ENCODE measurements at regions not wholly inside any gene's neighbourhood (a gene's known extent, or its start where the extent isn't known, plus 50 kb on each side); places are given as distances from the start of the nearest gene placed in this dataset.

DNA sequence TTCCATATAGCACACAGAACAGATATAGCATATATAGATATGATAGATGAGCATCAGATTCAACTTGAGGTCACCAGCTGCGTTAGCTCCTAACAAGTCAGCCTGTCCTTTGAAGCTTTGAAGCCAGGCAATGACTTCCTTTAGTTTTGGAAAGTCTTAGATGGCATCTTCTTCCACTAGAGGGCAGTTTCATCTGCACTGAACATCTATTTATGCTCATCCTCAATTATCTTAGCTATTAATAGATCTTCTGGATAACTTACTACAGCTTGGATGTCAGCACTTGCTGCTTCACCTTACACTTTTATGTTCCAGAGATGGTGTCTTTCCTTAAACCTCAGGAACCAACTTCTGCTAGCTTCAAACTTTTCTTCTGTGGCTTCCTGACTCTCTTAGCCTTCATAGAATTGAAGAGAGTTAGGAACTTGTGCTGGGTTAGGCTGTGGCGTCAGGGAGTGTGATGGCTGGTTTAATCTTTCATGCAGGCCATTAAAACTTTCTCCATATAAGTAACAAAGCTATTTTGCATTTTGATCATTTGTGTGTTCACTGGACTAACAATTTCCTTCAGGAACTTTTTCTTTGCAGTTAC, 1401.4 kb downstream of the EFNA5 start:
- no peak for TF ChIP-seq NR2F2 (IDR thresholded peaks at IDR 0.05)
- TF ChIP-seq, protein P1, sequence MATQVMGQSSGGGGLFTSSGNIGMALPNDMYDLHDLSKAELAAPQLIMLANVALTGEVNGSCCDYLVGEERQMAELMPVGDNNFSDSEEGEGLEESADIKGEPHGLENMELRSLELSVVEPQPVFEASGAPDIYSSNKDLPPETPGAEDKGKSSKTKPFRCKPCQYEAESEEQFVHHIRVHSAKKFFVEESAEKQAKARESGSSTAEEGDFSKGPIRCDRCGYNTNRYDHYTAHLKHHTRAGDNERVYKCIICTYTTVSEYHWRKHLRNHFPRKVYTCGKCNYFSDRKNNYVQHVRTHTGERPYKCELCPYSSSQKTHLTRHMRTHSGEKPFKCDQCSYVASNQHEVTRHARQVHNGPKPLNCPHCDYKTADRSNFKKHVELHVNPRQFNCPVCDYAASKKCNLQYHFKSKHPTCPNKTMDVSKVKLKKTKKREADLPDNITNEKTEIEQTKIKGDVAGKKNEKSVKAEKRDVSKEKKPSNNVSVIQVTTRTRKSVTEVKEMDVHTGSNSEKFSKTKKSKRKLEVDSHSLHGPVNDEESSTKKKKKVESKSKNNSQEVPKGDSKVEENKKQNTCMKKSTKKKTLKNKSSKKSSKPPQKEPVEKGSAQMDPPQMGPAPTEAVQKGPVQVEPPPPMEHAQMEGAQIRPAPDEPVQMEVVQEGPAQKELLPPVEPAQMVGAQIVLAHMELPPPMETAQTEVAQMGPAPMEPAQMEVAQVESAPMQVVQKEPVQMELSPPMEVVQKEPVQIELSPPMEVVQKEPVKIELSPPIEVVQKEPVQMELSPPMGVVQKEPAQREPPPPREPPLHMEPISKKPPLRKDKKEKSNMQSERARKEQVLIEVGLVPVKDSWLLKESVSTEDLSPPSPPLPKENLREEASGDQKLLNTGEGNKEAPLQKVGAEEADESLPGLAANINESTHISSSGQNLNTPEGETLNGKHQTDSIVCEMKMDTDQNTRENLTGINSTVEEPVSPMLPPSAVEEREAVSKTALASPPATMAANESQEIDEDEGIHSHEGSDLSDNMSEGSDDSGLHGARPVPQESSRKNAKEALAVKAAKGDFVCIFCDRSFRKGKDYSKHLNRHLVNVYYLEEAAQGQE (IDR thresholded peaks at IDR 0.05), result no peak
- no peak for TF ChIP-seq JUND (IDR thresholded peaks at IDR 0.05)
- TF ChIP-seq, protein P2, sequence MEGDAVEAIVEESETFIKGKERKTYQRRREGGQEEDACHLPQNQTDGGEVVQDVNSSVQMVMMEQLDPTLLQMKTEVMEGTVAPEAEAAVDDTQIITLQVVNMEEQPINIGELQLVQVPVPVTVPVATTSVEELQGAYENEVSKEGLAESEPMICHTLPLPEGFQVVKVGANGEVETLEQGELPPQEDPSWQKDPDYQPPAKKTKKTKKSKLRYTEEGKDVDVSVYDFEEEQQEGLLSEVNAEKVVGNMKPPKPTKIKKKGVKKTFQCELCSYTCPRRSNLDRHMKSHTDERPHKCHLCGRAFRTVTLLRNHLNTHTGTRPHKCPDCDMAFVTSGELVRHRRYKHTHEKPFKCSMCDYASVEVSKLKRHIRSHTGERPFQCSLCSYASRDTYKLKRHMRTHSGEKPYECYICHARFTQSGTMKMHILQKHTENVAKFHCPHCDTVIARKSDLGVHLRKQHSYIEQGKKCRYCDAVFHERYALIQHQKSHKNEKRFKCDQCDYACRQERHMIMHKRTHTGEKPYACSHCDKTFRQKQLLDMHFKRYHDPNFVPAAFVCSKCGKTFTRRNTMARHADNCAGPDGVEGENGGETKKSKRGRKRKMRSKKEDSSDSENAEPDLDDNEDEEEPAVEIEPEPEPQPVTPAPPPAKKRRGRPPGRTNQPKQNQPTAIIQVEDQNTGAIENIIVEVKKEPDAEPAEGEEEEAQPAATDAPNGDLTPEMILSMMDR (IDR thresholded peaks at IDR 0.05; ENCODE audit: low read depth, low read length, missing input control), result no peak
- no peak for TF ChIP-seq YY1 (IDR thresholded peaks at IDR 0.05)
- TF ChIP-seq HNF4G (IDR thresholded peaks at IDR 0.05), result no peak
- peak in 1 of 2 donors; percentile 38 for TF ChIP-seq RAD21 (IDR thresholded peaks at IDR 0.05)
- Histone ChIP-seq H3K36me3 (ENCODE audit: control insufficient read depth in 4 of 4, insufficient read depth in 3 of 4, low read depth in 1 of 4, low read length in 3 of 4) (no peaks in the 10 kb centered on the region), H3K27ac (ENCODE audit: low read depth in 1 of 2, low read length in 2 of 2) (no peak overlapping the region), H3K9ac (ENCODE audit: low read depth in 1 of 2, low read length in 2 of 2) (no peak overlapping the region), H3K27me3 (ENCODE audit: control insufficient read depth in 4 of 4, insufficient read depth in 4 of 4, low read length in 3 of 4) (no peaks in the 10 kb centered on the region), H3K4me3 (ENCODE audit: low read depth in 1 of 3, low read length in 3 of 3) (no peak overlapping the region), H3K9me3 (ENCODE audit: control insufficient read depth in 4 of 4, low read length in 3 of 4) (peaks cover 0 to 2% (median 0%) of the 10 kb centered on the region in 4 donors), H3K4me1 (ENCODE audit: control insufficient read depth in 4 of 4, insufficient read depth in 4 of 4, low read length in 3 of 4) (no peaks in the 10 kb centered on the region)
- DNase-seq (ENCODE audit: low spot score), result no peak
- 49% methylated on average over 2 of the region's 2 CpGs for WGBS

DNA sequence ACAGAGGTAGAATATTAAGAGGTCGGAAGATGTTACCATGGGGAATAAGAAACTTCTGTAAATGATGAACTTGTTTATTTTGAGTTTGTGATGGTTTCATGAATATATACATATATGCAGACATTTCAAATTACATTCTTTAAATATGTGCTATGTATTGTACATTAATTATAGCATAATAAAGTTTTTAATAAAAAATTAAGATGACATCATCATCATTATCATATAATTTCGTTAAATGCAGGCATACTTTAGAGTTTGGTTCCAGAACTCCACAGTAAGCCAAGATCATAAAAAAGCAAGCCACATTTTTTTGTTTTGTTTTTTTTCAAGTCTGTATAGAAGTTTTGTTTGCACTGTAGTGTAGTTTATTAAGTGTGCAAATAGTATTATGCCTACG, 1403.5 kb downstream of the EFNA5 start:
- 68% methylated on average over 3 of the region's 3 CpGs for WGBS
- no peaks in the 10 kb centered on the region for H3K9me3 ChIP-seq (ENCODE audit: control insufficient read depth in 4 of 4, low read length in 3 of 4)
- H3K4me1 ChIP-seq (ENCODE audit: control insufficient read depth in 4 of 4, insufficient read depth in 4 of 4, low read length in 3 of 4), result no peaks in the 10 kb centered on the region
- no peaks in the 10 kb centered on the region for H3K36me3 ChIP-seq (ENCODE audit: control insufficient read depth in 4 of 4, insufficient read depth in 3 of 4, low read depth in 1 of 4, low read length in 3 of 4)
- no peak overlapping the region for H3K27ac ChIP-seq (ENCODE audit: low read depth in 1 of 2, low read length in 2 of 2)
- H3K4me3 ChIP-seq (ENCODE audit: low read depth in 1 of 3, low read length in 3 of 3), result no peak overlapping the region
- no peak for DNase-seq (ENCODE audit: low spot score)
- H3K9ac ChIP-seq (ENCODE audit: low read depth in 1 of 2, low read length in 2 of 2), result no peak overlapping the region
- TF ChIP-seq, protein P2 (IDR thresholded peaks at IDR 0.05; ENCODE audit: low read depth, low read length, missing input control), result no peak
- TF ChIP-seq FOXA1 (IDR thresholded peaks at IDR 0.05), result no peak
- no peak for TF ChIP-seq YY1 (IDR thresholded peaks at IDR 0.05)
- no peak for TF ChIP-seq FOXA2 (IDR thresholded peaks at IDR 0.05)
- TF ChIP-seq, protein P3, sequence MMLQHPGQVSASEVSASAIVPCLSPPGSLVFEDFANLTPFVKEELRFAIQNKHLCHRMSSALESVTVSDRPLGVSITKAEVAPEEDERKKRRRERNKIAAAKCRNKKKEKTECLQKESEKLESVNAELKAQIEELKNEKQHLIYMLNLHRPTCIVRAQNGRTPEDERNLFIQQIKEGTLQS (IDR thresholded peaks at IDR 0.05), result no peak
- TF ChIP-seq NR2F2 (IDR thresholded peaks at IDR 0.05), result no peak
- no peak for TF ChIP-seq EGR1 (IDR thresholded peaks at IDR 0.05; ENCODE audit: low read depth in 2 of 2)
- TF ChIP-seq, protein P1 (IDR thresholded peaks at IDR 0.05), result no peak
- no peak for TF ChIP-seq SP1 (IDR thresholded peaks at IDR 0.05)
- no peak for TF ChIP-seq TAF1 (conservative IDR thresholded peaks at IDR 0.05)
- TF ChIP-seq, protein P4, sequence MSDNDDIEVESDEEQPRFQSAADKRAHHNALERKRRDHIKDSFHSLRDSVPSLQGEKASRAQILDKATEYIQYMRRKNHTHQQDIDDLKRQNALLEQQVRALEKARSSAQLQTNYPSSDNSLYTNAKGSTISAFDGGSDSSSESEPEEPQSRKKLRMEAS (IDR thresholded peaks at IDR 0.05), result no peak
- no peak for TF ChIP-seq HNF4G (IDR thresholded peaks at IDR 0.05)
- no peak for TF ChIP-seq GABPA (IDR thresholded peaks at IDR 0.05 in 1 of 2, conservative IDR thresholded peaks at IDR 0.05 in 1 of 2)
- no peak for TF ChIP-seq RAD21 (IDR thresholded peaks at IDR 0.05)
- no peaks in the 10 kb centered on the region for H3K27me3 ChIP-seq (ENCODE audit: control insufficient read depth in 4 of 4, insufficient read depth in 4 of 4, low read length in 3 of 4)

Measured in liver (tissue), 8 donors.